Mammary epithelial cell (primary cell): ENCODE measurements at regions not wholly inside any gene's neighbourhood (a gene's known extent, or its start where the extent isn't known, plus 50 kb on each side); places are given as distances from the start of the nearest gene placed in this dataset.

Experiments
- CTCF ChIP-seq, 2 donors: IDR thresholded peaks in 1 of 2; conservative IDR thresholded peaks in 1 of 2; 2 replicates each; pipeline ENCODE4 v1.5.1; 2011 to 2012; ENCODE audit warnings: inconsistent platforms in 2 of 2, low read length in 2 of 2, mild to moderate bottlenecking in 2 of 2, control low read depth in 1 of 2, low read depth in 1 of 2; ENCODE audit not compliant: insufficient read depth in 1 of 2; ENCODE audit errors: extremely low read depth in 1 of 2
- EZH2 ChIP-seq: IDR thresholded peaks from 2 replicates; pipeline ENCODE4 v1.6.1; 2012; ENCODE audit warnings: low read length, inconsistent platforms, borderline replicate concordance

GRCh38 chrX:38473701-38474100 lies 87.6 kb upstream of the TSPAN7 start:
- no peak for TF ChIP-seq CTCF (conservative IDR thresholded peaks at IDR 0.05 in 1 of 2, IDR thresholded peaks at IDR 0.05 in 1 of 2; ENCODE audit: extremely low read depth in 1 of 2, insufficient read depth in 1 of 2, low read depth in 1 of 2, low read length in 2 of 2)
- no peak for TF ChIP-seq EZH2
